ENCODE measurements at regions not wholly inside any gene's neighbourhood (a gene's known extent, or its start where the extent isn't known, plus 50 kb on each side); places are given as distances from the start of the nearest gene placed in this dataset.
"Not testable (repeated sequence)": the region's sequence is repeated elsewhere in the genome, so short reads cannot be mapped to it uniquely, and the experiment has no call there.

DNA sequence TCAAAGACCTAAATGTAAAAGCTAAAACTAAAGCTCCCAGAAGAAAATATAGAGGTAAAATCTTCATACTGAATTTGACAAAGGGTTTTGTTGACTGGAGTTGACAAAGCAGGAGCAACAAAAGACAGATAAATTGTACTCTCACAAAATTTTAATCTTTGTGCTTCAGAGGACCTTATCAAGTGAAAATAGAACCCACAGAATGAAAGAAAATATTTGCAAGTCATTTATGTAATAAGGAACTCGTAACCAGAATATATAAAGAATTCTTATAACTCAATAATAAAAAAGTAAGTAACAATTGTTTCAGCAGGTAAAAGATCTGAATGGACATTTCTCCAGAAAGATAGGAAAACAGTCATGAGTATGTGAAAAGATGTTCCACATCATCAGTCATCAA lies 62.0 kb upstream of the SRRM3 start:
- FAIRE-seq (no peak), DNase-seq (ENCODE audit: insufficient read length, low spot score) (no peak)
- TF ChIP-seq POLR2A (IDR thresholded peaks at IDR 0.05; ENCODE audit: low read depth, low read length), result no peak

DNA sequence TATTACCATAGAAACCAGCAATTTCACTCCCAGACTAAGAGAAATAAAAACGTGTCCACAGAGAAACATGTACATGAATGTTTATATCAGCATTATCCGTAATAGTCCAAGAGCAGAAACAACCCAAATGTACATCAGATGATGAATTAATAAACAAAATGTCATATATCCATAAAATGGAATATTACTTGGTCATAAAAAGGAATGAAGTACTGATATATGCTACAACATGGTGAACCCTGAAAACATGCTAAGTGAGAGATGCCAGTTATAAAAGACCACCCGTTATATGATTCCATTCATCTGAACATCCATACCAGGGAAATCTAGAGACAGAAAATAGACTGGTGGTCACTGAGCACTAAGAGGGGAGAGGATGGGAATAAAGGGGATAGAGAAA lies 61.4 kb upstream of the SRRM3 start:
- not testable (repeated sequence) for DNase-seq (ENCODE audit: insufficient read length, low spot score); FAIRE-seq

DNA sequence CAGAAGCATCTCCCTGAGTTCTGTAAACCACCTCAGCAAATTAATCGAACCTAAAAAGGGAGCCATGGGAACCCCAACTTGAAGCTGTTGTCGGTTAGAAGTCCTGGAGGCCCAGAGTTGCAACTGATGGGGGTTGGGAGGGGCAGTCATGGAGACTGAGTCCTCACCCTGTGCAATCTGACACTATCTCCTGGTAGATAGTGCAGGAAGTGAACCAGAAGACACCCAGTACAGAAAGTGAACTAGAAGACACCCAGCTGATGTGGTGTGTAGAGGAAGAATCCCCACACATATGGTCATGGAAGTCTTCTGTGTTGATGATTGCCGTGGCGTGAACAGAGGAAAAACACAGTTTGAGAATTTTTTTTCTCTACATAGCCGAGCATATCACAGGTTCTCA lies 58.8 kb upstream of the SRRM3 start:
- no peak for FAIRE-seq
- TF ChIP-seq POLR2A (IDR thresholded peaks at IDR 0.05; ENCODE audit: low read depth, low read length), result no peak
- no peak for DNase-seq (ENCODE audit: insufficient read length, low spot score)

DNA sequence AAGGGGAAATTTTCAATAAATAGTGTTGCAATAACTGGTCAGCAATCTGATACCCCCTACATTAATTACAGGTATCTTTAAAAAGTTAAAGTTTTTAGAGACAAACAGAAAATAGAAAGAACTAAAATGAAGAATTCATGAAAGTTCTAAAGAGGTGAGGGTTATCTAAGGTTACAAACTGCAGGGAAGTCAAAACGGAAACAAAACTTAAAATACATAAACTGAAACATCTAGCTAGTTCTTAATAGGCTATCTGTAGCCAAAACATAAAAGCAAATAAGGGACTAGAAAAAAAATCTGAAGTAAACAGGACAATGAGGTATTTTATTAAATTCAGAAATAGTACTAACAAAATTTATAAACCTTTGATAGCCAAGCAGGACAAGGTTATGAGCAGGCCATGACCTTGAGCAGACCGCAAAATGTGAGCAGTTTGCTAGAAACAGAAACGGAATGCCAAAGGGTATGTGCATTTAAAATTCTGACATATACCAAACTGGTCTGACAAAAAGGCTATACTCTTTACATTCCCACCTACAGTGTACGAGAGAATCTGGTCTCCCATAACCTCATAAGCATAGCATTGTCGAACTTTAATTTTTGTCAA lies 56.9 kb upstream of the SRRM3 start:
- FAIRE-seq; DNase-seq (ENCODE audit: insufficient read length, low spot score): not testable (repeated sequence)

DNA sequence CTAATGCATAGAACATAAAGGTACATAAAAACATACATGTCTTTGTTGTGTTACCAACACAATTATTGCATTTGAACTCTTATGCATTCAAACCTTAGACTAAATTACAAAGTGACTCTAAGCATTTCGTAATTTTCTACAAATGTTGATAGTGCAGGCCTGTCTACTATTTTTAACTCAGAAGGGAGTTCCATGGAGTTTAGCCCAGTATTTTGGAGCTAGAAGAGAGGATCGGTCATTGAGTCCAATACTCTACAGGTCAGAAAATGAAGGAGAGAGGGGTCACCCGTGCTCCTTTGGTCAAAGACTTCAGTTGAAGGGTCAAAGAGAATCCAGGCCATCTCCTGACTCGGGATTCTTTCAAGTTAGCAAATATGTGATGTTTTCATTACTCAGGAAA lies 55.3 kb upstream of the SRRM3 start:
- TF ChIP-seq POLR2A (IDR thresholded peaks at IDR 0.05; ENCODE audit: low read depth, low read length), result no peak
- DNase-seq (ENCODE audit: insufficient read length, low spot score) (no peak), FAIRE-seq (no peak)

DNA sequence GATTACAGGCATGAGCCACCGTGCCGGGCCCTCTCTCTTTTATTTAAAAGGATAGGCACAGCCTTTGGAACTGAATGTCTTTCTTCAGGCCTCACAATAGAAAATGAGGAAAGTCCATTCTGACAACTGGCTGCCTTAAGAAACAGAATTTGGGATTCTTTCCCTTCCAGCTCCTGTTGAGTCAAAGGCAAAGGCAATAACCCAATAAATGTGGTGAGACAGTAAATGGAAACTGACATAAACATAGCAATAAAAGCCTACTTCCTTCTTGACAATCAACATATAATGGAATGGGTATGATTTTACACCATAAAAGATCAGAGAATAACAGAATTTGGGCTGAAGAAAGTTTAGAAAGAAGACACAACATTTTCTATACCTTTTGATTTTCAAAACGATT lies 52.7 kb upstream of the SRRM3 start:
- DNase-seq (ENCODE audit: insufficient read length, low spot score); FAIRE-seq: not testable (repeated sequence)

DNA sequence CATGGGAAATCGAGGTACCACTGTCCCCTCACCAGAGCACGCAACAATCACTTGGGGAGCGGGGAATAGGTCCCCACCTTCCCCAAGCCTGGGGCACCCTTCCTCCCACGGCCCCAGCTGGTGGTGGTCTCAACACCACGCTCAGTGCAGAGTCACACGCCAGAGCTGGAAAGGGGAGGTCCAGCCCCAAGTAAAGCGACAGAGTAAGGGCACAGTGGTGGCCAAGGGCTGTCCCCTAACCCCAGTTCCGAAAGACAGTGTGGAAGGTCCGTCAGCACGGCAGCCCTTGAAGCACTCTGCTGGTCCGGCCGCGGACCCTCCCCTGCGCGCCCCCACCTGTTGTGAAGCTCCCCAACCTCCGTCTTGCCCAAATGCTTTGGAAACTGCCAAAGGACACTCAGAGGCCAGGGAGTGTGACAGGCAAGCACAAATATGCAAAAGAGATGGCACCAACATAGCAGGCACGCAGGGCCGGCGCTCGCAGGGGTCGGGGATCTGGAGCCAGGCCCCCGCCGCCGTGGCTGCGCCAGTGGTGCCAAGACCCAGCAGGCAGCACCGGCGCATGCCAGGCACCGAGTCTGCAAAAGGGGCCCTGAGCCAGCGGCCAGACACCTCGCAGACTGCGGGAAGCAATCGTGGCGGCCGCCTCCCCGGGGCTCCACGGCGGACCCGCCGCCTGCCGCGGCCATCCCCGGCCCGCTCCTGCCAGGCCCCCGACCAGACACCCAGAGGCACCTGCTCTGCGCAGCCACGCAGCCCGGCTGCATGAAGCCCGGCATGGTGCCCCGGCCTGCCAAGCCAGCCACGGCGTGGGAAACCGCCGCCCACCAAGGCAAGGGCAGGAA lies 51.6 kb upstream of the SRRM3 start:
- DNase-seq (ENCODE audit: insufficient read length, low spot score) (no peak), FAIRE-seq (no peak)
- TF ChIP-seq POLR2A (IDR thresholded peaks at IDR 0.05; ENCODE audit: low read depth, low read length), result no peak

Measured in H54 (cell line).